Lower leg skin (tissue), 4 donors: ENCODE measurements at regions not wholly inside any gene's neighbourhood (a gene's known extent, or its start where the extent isn't known, plus 50 kb on each side); places are given as distances from the start of the nearest gene placed in this dataset.

ENCODE experiments used
- DNase-seq, 2 donors: peaks; one replicate each; pipeline ENCODE4 v3.0.0-alpha.2; 2019; ENCODE audit warnings: low spot score in 2 of 2
- H3K4me3 ChIP-seq: fragments of 200-600 bp; sonication (generic); 2 replicates; pipeline ENCODE4 v1.5.1; 2017; ENCODE audit warnings: mild to moderate bottlenecking, low read depth; ENCODE audit not compliant: poor library complexity, severe bottlenecking
- CTCF ChIP-seq, 3 donors: fragments of 450-650 bp; IDR thresholded peaks; one replicate each; pipeline ENCODE4 v1.5.1; 2016; ENCODE audit warnings: antibody characterized with exemption in 3 of 3, mild to moderate bottlenecking in 3 of 3, moderate library complexity in 2 of 3
- POLR2A ChIP-seq, 2 donors: fragments of 450-650 bp; IDR thresholded peaks; one replicate each; pipeline ENCODE4 v1.6.1; 2016 to 2017; ENCODE audit warnings: antibody characterized with exemption in 2 of 2, mild to moderate bottlenecking in 1 of 2, moderate library complexity in 1 of 2
- WGBS, 2 donors: methylation state at CpG; one replicate each; pipeline ENCODE4 v1.1.5; 2018; 5-methylcytosine and 5-hydroxymethylcytosine counted together
- intact Hi-C: fragments of 100-400 bp; cut with DNase I; formaldehyde crosslinking; loops from one replicate; pipeline ENCODE4 v1.15.0; 2023; ENCODE audit warnings: low total_unique reads

GRCh38 chr11:28715726-28716125, 607.5 kb downstream of the METTL15 start:
- DNase-seq, result no peak
- TF ChIP-seq POLR2A (IDR thresholded peaks at IDR 0.05), result no peak
- no peak for TF ChIP-seq CTCF (IDR thresholded peaks at IDR 0.05)
- intact Hi-C loops, result loop anchor here (10.0 kb wide), 1 partner anchor 1559 kb away; no protein-coding TSS in a partner anchor
- H3K4me3 ChIP-seq, result no peak overlapping the region
- WGBS, 2 donors, result 69 to 70% methylated on average over 4 of the region's 4 CpGs

- DNase-seq, result no peak
- intact Hi-C loops, result loop anchor here (10.0 kb wide), 1 partner anchor 1561 kb away; no protein-coding TSS in a partner anchor
- TF ChIP-seq POLR2A (IDR thresholded peaks at IDR 0.05) (no peak), CTCF (IDR thresholded peaks at IDR 0.05) (no peak)
- no peak overlapping the region for H3K4me3 ChIP-seq
- WGBS, 2 donors, result 71 to 78% methylated on average over 2 of the region's 2 CpGs
These were observed 605.7 kb downstream of the METTL15 start for GRCh38 chr11:28713850-28714249.

- H3K4me3 ChIP-seq, result no peak overlapping the region
- WGBS, 2 donors, result 85% methylated on average over 2 of the region's 2 CpGs
- TF ChIP-seq CTCF (IDR thresholded peaks at IDR 0.05) (no peak), POLR2A (IDR thresholded peaks at IDR 0.05) (no peak)
- intact Hi-C loops, result no loop called here
- DNase-seq, result no peak
These were observed 599.9 kb downstream of the METTL15 start for GRCh38 chr11:28708075-28708474.

- H3K4me3 ChIP-seq, result no peak overlapping the region
- DNase-seq, result no peak
- intact Hi-C loops, result no loop called here
- TF ChIP-seq POLR2A (IDR thresholded peaks at IDR 0.05) (no peak), CTCF (IDR thresholded peaks at IDR 0.05) (no peak)
These were observed 596.6 kb downstream of the METTL15 start for GRCh38 chr11:28704801-28705200.

- H3K4me3 ChIP-seq, result no peak overlapping the region
- WGBS, 2 donors, result 89 to 90% methylated on average over 4 of the region's 4 CpGs
- intact Hi-C loops, result no loop called here
- no peak for DNase-seq
- TF ChIP-seq POLR2A (IDR thresholded peaks at IDR 0.05) (no peak), CTCF (IDR thresholded peaks at IDR 0.05) (no peak)
These were observed 595.2 kb downstream of the METTL15 start for GRCh38 chr11:28703371-28703770.

- no peak for TF ChIP-seq POLR2A (IDR thresholded peaks at IDR 0.05)
- no peak for TF ChIP-seq CTCF (IDR thresholded peaks at IDR 0.05)
- intact Hi-C loops, result no loop called here
- DNase-seq, result no peak
- H3K4me3 ChIP-seq, result no peak overlapping the region
- WGBS, 2 donors, result 88 to 91% methylated on average over 1 of the region's 1 CpG
These were observed 594.7 kb downstream of the METTL15 start for GRCh38 chr11:28702871-28703270.
